ENCODE measurements at regions not wholly inside any gene's neighbourhood (a gene's known extent, or its start where the extent isn't known, plus 50 kb on each side); places are given as distances from the start of the nearest gene placed in this dataset.

DNA sequence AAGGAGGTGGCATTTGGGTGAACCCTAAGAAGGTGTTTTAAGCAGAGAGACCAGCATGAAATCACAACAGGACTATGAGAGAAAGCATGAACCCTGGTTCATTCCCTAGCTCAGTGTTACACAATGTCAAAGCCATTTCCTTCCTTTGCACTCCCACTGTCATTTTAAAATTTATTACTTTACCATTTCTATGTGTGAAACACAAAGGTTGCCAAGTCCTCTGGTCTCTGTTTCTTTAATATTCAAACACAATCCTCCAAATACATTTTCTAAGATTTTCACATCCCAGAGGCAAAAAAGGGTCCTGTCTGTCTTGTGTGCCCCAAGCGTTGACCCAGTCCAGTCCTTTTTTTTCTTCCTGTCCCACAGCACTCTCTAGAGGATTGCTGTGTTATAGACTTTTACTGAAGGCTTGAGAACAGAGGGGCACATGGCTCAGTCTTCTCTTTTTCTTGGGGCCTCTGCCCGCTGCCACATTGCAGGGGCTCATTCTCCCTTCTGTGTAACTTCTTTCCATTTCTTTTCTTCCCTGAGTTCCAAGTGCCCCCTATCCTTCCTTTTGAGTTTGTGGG is 78.6 kb upstream of the SLC28A3 start:
- no peaks in the 10 kb centered on the region for H3K36me3 Mint-ChIP-seq (ENCODE audit: low read depth)
- H3K27me3 Mint-ChIP-seq: peaks cover 30% of the 10 kb centered on the region
- no peaks in the 10 kb centered on the region for H3K4me1 Mint-ChIP-seq (ENCODE audit: low read depth)
- Histone ChIP-seq H3K4me1 (ENCODE audit: insufficient read depth, low read length) (no peaks in the 10 kb centered on the region), H3K27ac (ENCODE audit: low read depth in 1 of 2, low read length in 2 of 2) (no peak overlapping the region), H3K36me3 (ENCODE audit: insufficient read depth, low read length) (no peaks in the 10 kb centered on the region), H3K9me3 (ENCODE audit: control insufficient read depth in 1 of 2, insufficient read depth in 1 of 2, low read length in 2 of 2) (no peaks in the 10 kb centered on the region), H3K4me3 (ENCODE audit: low read length) (no peak overlapping the region), H3K27me3 (ENCODE audit: control insufficient read depth in 1 of 2, insufficient read depth in 2 of 2, low read length in 2 of 2) (peaks cover 0 to 4% of the 10 kb centered on the region in 2 experiments)
- peaks cover 5% of the 10 kb centered on the region for H3K9me3 Mint-ChIP-seq
- no peak overlapping the region for H3K4me3 Mint-ChIP-seq
- TF ChIP-seq, protein P1, sequence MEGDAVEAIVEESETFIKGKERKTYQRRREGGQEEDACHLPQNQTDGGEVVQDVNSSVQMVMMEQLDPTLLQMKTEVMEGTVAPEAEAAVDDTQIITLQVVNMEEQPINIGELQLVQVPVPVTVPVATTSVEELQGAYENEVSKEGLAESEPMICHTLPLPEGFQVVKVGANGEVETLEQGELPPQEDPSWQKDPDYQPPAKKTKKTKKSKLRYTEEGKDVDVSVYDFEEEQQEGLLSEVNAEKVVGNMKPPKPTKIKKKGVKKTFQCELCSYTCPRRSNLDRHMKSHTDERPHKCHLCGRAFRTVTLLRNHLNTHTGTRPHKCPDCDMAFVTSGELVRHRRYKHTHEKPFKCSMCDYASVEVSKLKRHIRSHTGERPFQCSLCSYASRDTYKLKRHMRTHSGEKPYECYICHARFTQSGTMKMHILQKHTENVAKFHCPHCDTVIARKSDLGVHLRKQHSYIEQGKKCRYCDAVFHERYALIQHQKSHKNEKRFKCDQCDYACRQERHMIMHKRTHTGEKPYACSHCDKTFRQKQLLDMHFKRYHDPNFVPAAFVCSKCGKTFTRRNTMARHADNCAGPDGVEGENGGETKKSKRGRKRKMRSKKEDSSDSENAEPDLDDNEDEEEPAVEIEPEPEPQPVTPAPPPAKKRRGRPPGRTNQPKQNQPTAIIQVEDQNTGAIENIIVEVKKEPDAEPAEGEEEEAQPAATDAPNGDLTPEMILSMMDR (IDR thresholded peaks at IDR 0.05): no peak
- ChIA-PET CTCF (no interaction called here), POLR2A (no interaction called here)
- no peak for DNase-seq
- no peak overlapping the region for H3K27ac Mint-ChIP-seq
- ATAC-seq (ENCODE audit: poor library complexity): no peak
- intact Hi-C loops (cut with DNase I, micrococcal nuclease): no loop called here

DNA sequence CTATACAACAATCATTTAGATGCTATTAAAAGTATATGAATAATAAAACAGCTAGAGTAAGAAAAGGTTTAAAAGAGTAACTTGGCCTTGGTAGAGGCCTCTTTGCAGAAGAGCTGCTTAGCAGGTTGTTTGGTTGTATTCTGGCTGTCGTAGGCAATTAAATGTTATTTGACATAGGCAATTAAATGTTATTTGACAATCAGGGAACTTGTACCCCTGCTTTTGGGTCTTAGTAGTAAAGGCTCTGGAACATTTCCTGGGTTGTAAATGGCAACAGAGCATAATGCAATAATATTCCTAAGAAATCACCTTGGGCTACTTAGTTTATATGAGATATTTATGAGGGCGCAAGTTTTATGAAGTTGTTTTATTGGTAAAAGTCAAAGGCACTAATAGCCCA is 84.4 kb upstream of the SLC28A3 start:
- CTCF ChIA-PET: no interaction called here
- no peak overlapping the region for H3K27ac ChIP-seq (ENCODE audit: low read depth in 1 of 2, low read length in 2 of 2)
- no peaks in the 10 kb centered on the region for H3K4me1 ChIP-seq (ENCODE audit: insufficient read depth, low read length)
- no peaks in the 10 kb centered on the region for H3K9me3 ChIP-seq (ENCODE audit: control insufficient read depth in 1 of 2, insufficient read depth in 1 of 2, low read length in 2 of 2)
- no peak for ATAC-seq (ENCODE audit: poor library complexity)
- POLR2A ChIA-PET: no interaction called here
- no peak for DNase-seq
- no peaks in the 10 kb centered on the region for H3K36me3 ChIP-seq (ENCODE audit: insufficient read depth, low read length)
- peaks cover 5% of the 10 kb centered on the region for H3K9me3 Mint-ChIP-seq
- no peaks in the 10 kb centered on the region for H3K36me3 Mint-ChIP-seq (ENCODE audit: low read depth)
- TF ChIP-seq, protein P1 (IDR thresholded peaks at IDR 0.05): no peak
- no peaks in the 10 kb centered on the region for H3K27me3 ChIP-seq (ENCODE audit: control insufficient read depth in 1 of 2, insufficient read depth in 2 of 2, low read length in 2 of 2)
- H3K27ac Mint-ChIP-seq: no peak overlapping the region
- no peak overlapping the region for H3K4me3 Mint-ChIP-seq
- intact Hi-C loops (cut with DNase I, micrococcal nuclease): no loop called here
- peaks cover 18% of the 10 kb centered on the region for H3K27me3 Mint-ChIP-seq
- no peak overlapping the region for H3K4me3 ChIP-seq (ENCODE audit: low read length)
- H3K4me1 Mint-ChIP-seq (ENCODE audit: low read depth): no peaks in the 10 kb centered on the region

DNA sequence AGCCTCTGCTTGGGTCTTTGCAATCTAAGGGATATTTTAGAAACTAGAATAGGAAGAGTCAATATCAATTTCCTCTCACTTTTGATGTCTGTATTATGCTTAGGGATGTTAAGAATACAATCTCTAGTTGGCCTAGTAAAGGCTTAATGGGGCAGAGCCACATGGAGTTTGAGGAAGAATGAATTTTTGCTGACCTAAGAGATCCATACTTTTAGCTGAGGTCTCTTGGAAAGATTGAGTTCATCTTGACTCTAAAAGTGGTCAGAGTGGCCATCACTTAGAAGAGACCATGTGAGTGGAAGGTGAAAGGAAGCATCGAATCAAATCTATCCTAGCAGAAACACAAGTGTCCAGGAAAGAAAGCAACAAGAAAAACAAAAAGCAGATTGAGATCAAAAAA is 92.2 kb upstream of the SLC28A3 start:
- intact Hi-C loops (cut with DNase I, micrococcal nuclease): no loop called here
- DNase-seq (no peak), ATAC-seq (ENCODE audit: poor library complexity) (no peak)
- TF ChIP-seq, protein P1 (IDR thresholded peaks at IDR 0.05): no peak
- POLR2A ChIA-PET: no interaction called here
- Histone ChIP-seq H3K36me3 (ENCODE audit: insufficient read depth, low read length) (no peaks in the 10 kb centered on the region), H3K4me3 (ENCODE audit: low read length) (no peak overlapping the region), H3K27me3 (ENCODE audit: control insufficient read depth in 1 of 2, insufficient read depth in 2 of 2, low read length in 2 of 2) (no peaks in the 10 kb centered on the region), H3K4me1 (ENCODE audit: insufficient read depth, low read length) (no peaks in the 10 kb centered on the region), H3K9me3 (ENCODE audit: control insufficient read depth in 1 of 2, insufficient read depth in 1 of 2, low read length in 2 of 2) (no peaks in the 10 kb centered on the region), H3K27ac (ENCODE audit: low read depth in 1 of 2, low read length in 2 of 2) (no peak overlapping the region)
- peaks cover 3% of the 10 kb centered on the region for H3K27me3 Mint-ChIP-seq
- H3K36me3 Mint-ChIP-seq (ENCODE audit: low read depth): no peaks in the 10 kb centered on the region
- H3K9me3 Mint-ChIP-seq: peaks cover 2% of the 10 kb centered on the region
- H3K27ac Mint-ChIP-seq: no peak overlapping the region
- no peaks in the 10 kb centered on the region for H3K4me1 Mint-ChIP-seq (ENCODE audit: low read depth)
- H3K4me3 Mint-ChIP-seq: no peak overlapping the region
- CTCF ChIA-PET: no interaction called here

All from CD4-positive, alpha-beta T cell (primary cell).